HepG2 (cell line): ENCODE measurements at regions not wholly inside any gene's neighbourhood (a gene's known extent, or its start where the extent isn't known, plus 50 kb on each side); places are given as distances from the start of the nearest gene placed in this dataset.

Experiments used
- ATAC-seq: fragments of 200-7000 bp; cut with Tn5 transposase; 3 replicates; pipeline ENCODE4 v1.9.1; 2020; ENCODE audit warnings: mild to moderate bottlenecking, moderate library complexity
- BruUV-seq: library from RNA; stranded (reverse); fragments of 400-500 nt; replicated peaks from 2 replicates; lab custom pipeline; 2021; lab: Mats Ljungman, UMichigan
- CTCF ChIA-PET: fragments of 300-600 bp; formaldehyde crosslinking; extraction: SDS; loops from one replicate; lab custom pipeline; 2021; ENCODE audit warnings: low total read pairs, inconsistent platforms, low intra/inter-chr PET ratio; lab: Yijun Ruan, JAX
- POLR2A ChIA-PET: fragments of 350-600 bp; sonication (Branson Sonifier 250); formaldehyde crosslinking; loops from one replicate; lab custom pipeline; 2020; ENCODE audit warnings: antibody characterized with exemption, inconsistent platforms; lab: Yijun Ruan, JAX
- DNase-seq: peaks from one replicate; pipeline ENCODE4 v3.0.0-alpha.2; 2015; ENCODE audit warnings: low spot score
- FAIRE-seq: peaks from 3 replicates; lab custom pipeline; 2011; peaks lifted over from hg19 to GRCh38; lab: Jason Lieb, UNC
- H2AFZ ChIP-seq: one replicate; pipeline ENCODE4 v1.6.1; 2011; ENCODE audit warnings: low read length, inconsistent platforms
- H3K27ac ChIP-seq: fragments of 300-600 bp; 3 replicates; pipeline ENCODE4 v1.8.0; 2011; ENCODE audit warnings: mixed run types, mild to moderate bottlenecking, mixed read lengths, low read length, inconsistent platforms; ENCODE audit not compliant: insufficient read depth; ENCODE audit errors: extremely low read length
- H3K27me3 ChIP-seq, 2 experiments: fragments of 200-600 bp in 1 of 2; 2 replicates in 1 of 2; 3 replicates in 1 of 2; pipeline versions ENCODE4 v1.6.0 to v1.8.0; 2011; ENCODE audit warnings: low read length in 2 of 2, mild to moderate bottlenecking in 2 of 2, moderate library complexity in 2 of 2, inconsistent platforms in 1 of 2; ENCODE audit not compliant: insufficient read depth in 2 of 2, control insufficient read depth in 1 of 2
- H3K36me3 ChIP-seq, 2 experiments: fragments of 200-600 bp in 1 of 2; replicated peaks in 1 of 2; 2 replicates in 1 of 2; 3 replicates in 1 of 2; pipeline versions ENCODE4 v1.5.1 to v1.8.0; 2011; ENCODE audit warnings: low read length in 2 of 2, inconsistent platforms in 1 of 2; ENCODE audit not compliant: insufficient read depth in 2 of 2, control insufficient read depth in 1 of 2
- H3K4me1 ChIP-seq: 2 replicates; pipeline ENCODE4 v1.5.1; 2012; ENCODE audit warnings: low read length, inconsistent platforms; ENCODE audit not compliant: insufficient read depth
- H3K4me2 ChIP-seq: 2 replicates; pipeline ENCODE4 v1.6.0; 2011; ENCODE audit warnings: low read depth, low read length, inconsistent platforms
- H3K4me3 ChIP-seq, 3 experiments: fragments of 200-600 bp in 1 of 3; sonication (generic), shearing (Covaris generic) in 1 of 3; replicated peaks in 1 of 3; 2 replicates each; pipeline ENCODE4 v1.5.1; 2011 to 2016; ENCODE audit warnings: low read length in 3 of 3, inconsistent platforms in 2 of 3, low read depth in 2 of 3, mild to moderate bottlenecking in 2 of 3, control low read depth in 1 of 3, mixed read lengths in 1 of 3; ENCODE audit not compliant: insufficient read depth in 1 of 3
- H3K79me2 ChIP-seq: one replicate; pipeline ENCODE4 v1.6.1; 2011; ENCODE audit warnings: low read length, inconsistent platforms; ENCODE audit not compliant: insufficient read depth
- H3K9ac ChIP-seq: 2 replicates; pipeline ENCODE4 v1.6.0; 2011; ENCODE audit warnings: mild to moderate bottlenecking, low read depth, low read length, inconsistent platforms; ENCODE audit not compliant: insufficient read depth
- H3K9me3 ChIP-seq: 2 replicates; pipeline ENCODE4 v1.5.1; 2012; ENCODE audit warnings: mild to moderate bottlenecking, low read length
- H4K20me1 ChIP-seq: 2 replicates; pipeline ENCODE4 v1.6.0; 2011; ENCODE audit warnings: inconsistent platforms, mild to moderate bottlenecking, low read length, moderate library complexity; ENCODE audit not compliant: insufficient read depth
- CREM ChIP-seq, 2 experiments: sonication (generic) in 1 of 2; formaldehyde crosslinking in 1 of 2; IDR thresholded peaks; 2 replicates each; pipeline versions ENCODE4 v1.4.0 to v1.6.1; 2016 to 2020; ENCODE audit warnings: antibody characterized with exemption in 1 of 2, mild to moderate bottlenecking in 1 of 2, missing genetic modification reagents in 1 of 2
- ETV6 ChIP-seq: sonication (generic); formaldehyde crosslinking; conservative IDR thresholded peaks from 2 replicates; pipeline ENCODE4 v1.4.0; 2020; ENCODE audit warnings: missing genetic modification reagents
- IRX3 ChIP-seq: sonication (generic); formaldehyde crosslinking; IDR thresholded peaks from 2 replicates; pipeline ENCODE4 v1.8.1; 2023; ENCODE audit warnings: mild to moderate bottlenecking, low read depth, missing genetic modification reagents, borderline replicate concordance
- KAT7 ChIP-seq: IDR thresholded peaks from 2 replicates; pipeline ENCODE4 v1.6.1; 2018; ENCODE audit warnings: borderline replicate concordance, missing compliant biosample characterization
- KLF13 ChIP-seq: sonication (generic); formaldehyde crosslinking; IDR thresholded peaks from 2 replicates; pipeline ENCODE4 v1.4.0; 2020; ENCODE audit warnings: mild to moderate bottlenecking, missing genetic modification reagents
- MAZ ChIP-seq, 2 experiments: sonication (generic) in 1 of 2; formaldehyde crosslinking in 1 of 2; IDR thresholded peaks; 2 replicates each; pipeline versions ENCODE4 v1.5.0 to v1.6.1; 2012 to 2020; ENCODE audit warnings: low read depth in 2 of 2, mild to moderate bottlenecking in 2 of 2, borderline replicate concordance in 1 of 2, improper control_type of control experiment in 1 of 2, low read length in 1 of 2, missing genetic modification reagents in 1 of 2, moderate library complexity in 1 of 2
- NFYB ChIP-seq: sonication (generic); formaldehyde crosslinking; IDR thresholded peaks from 2 replicates; pipeline ENCODE4 v1.4.0; 2020; ENCODE audit warnings: missing genetic modification reagents
- TCF7 ChIP-seq: sonication (generic); IDR thresholded peaks from 2 replicates; pipeline ENCODE4 v1.6.1; 2016; ENCODE audit warnings: antibody characterized with exemption, low read depth
- XBP1 ChIP-seq: sonication (generic); formaldehyde crosslinking; IDR thresholded peaks from 2 replicates; pipeline ENCODE4 v1.5.0; 2020; ENCODE audit warnings: missing genetic modification reagents
- ZNF354B ChIP-seq: sonication (generic); formaldehyde crosslinking; IDR thresholded peaks from 2 replicates; pipeline ENCODE4 v1.8.0; 2022; ENCODE audit warnings: mild to moderate bottlenecking, missing genetic modification reagents
- ZNF589 ChIP-seq: sonication (generic); formaldehyde crosslinking; conservative IDR thresholded peaks from 2 replicates; pipeline ENCODE4 v1.8.0; 2022; ENCODE audit warnings: mild to moderate bottlenecking, moderate library complexity, missing genetic modification reagents
- ZNF737 ChIP-seq: sonication (generic); formaldehyde crosslinking; IDR thresholded peaks from 2 replicates; pipeline ENCODE4 v1.5.0; 2020; ENCODE audit warnings: missing genetic modification reagents, mild to moderate bottlenecking, borderline replicate concordance
- WGBS: methylation state at CpG from one replicate; pipeline ENCODE4 v1.1.6; 2017; ENCODE audit warnings: low lambda C conversion rate; 5-methylcytosine and 5-hydroxymethylcytosine counted together
- in situ Hi-C: cut with HindIII; loops from 2 replicates; pipeline ENCODE4 v1.10.0; 2017; ENCODE audit warnings: low pct_unique_long_range_greater_than_20kb; ENCODE audit not compliant: extremely low pct_ligation_motif_present
- intact Hi-C: fragments of 100-400 bp; cut with micrococcal nuclease; formaldehyde crosslinking; loops from one replicate; pipeline ENCODE4 v1.10.0; 2022; ENCODE audit not compliant: unreplicated experiment
- TF ChIP-seq, protein P1 (sequence below): sonication (generic); formaldehyde crosslinking; IDR thresholded peaks from 2 replicates; pipeline ENCODE4 v1.5.0; 2020; ENCODE audit warnings: mild to moderate bottlenecking, missing genetic modification reagents
- TF ChIP-seq, protein P2 (sequence below): sonication (generic); formaldehyde crosslinking; IDR thresholded peaks from 2 replicates; pipeline ENCODE4 v1.4.0; 2020; ENCODE audit warnings: missing genetic modification reagents
- TF ChIP-seq, protein P3 (sequence below): sonication (generic); formaldehyde crosslinking; IDR thresholded peaks from 2 replicates; pipeline ENCODE4 v1.5.0; 2020; ENCODE audit warnings: missing genetic modification reagents
- TF ChIP-seq, protein P4 (sequence below): sonication (generic); formaldehyde crosslinking; IDR thresholded peaks from 2 replicates; pipeline ENCODE4 v1.8.1; 2022; ENCODE audit warnings: mild to moderate bottlenecking, missing genetic modification reagents

DNA sequence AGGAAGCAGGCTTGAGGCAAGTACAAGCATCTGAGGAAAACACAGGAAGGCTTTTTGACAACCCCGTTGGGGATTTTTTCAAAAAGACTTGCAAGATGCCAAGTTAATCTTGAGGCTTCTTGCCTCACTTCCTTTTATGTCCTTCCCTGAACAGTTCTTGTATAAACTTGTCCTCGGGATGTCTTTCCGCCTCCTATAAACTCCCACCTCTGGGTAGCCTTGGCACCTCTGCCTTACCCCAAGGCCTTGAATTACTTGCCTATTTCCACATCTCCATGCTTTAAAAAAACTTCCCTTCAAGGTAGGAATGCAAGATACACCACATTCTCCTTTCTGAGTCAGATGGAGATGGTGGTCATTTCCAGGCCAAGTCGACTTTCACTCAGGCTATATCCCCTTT is 106.4 kb upstream of the RBBP8 start:
- no peak for FAIRE-seq
- no peak for DNase-seq
- Histone ChIP-seq H3K4me3 (no peak overlapping the region), H3K9ac (no peak overlapping the region), H4K20me1 (no peaks in the 10 kb centered on the region), H3K79me2 (no peaks in the 10 kb centered on the region), H3K27me3 (peaks cover 0 to 2% of the 10 kb centered on the region in 2 experiments; a peak in 1 of 5 replicates), H3K4me2 (no peak overlapping the region), H3K27ac (no peak overlapping the region), H3K4me1 (0 out of 2 replicates have a peak, but pooled peaks cover 7% of the 10 kb centered on the region), H2AFZ (no peak overlapping the region), H3K36me3 (no peaks in the 10 kb centered on the region), H3K9me3 (no peaks in the 10 kb centered on the region)
- ChIA-PET CTCF (no interaction called here), POLR2A (no interaction called here)
- in situ Hi-C loops (no loop called here), intact Hi-C loops (no loop called here)
- no peak for ATAC-seq
- WGBS: 28% methylated on average over 4 of the region's 4 CpGs
- no TSS peak for BruUV-seq
- TF ChIP-seq IRX3 (CRISPR knock-in tag) (no peak), ETV6 (CRISPR knock-in tag) (no peak), ZNF354B (CRISPR knock-in tag) (no peak), ZNF589 (CRISPR knock-in tag) (no peak), NFYB (CRISPR knock-in tag) (no peak), ZNF737 (CRISPR knock-in tag) (no peak), TCF7 (no peak), CREM (IDR thresholded peaks at IDR 0.05) (no peak), CREM (CRISPR knock-in tag; IDR thresholded peaks at IDR 0.05) (no peak), MAZ (IDR thresholded peaks at IDR 0.05; ENCODE audit: borderline replicate concordance, low read depth, low read length) (no peak), MAZ (CRISPR knock-in tag; IDR thresholded peaks at IDR 0.05; ENCODE audit: low read depth) (no peak), XBP1 (CRISPR knock-in tag) (no peak), KLF13 (CRISPR knock-in tag) (no peak), KAT7 (CRISPR knock-in tag) (no peak)
- TF ChIP-seq, protein P1, sequence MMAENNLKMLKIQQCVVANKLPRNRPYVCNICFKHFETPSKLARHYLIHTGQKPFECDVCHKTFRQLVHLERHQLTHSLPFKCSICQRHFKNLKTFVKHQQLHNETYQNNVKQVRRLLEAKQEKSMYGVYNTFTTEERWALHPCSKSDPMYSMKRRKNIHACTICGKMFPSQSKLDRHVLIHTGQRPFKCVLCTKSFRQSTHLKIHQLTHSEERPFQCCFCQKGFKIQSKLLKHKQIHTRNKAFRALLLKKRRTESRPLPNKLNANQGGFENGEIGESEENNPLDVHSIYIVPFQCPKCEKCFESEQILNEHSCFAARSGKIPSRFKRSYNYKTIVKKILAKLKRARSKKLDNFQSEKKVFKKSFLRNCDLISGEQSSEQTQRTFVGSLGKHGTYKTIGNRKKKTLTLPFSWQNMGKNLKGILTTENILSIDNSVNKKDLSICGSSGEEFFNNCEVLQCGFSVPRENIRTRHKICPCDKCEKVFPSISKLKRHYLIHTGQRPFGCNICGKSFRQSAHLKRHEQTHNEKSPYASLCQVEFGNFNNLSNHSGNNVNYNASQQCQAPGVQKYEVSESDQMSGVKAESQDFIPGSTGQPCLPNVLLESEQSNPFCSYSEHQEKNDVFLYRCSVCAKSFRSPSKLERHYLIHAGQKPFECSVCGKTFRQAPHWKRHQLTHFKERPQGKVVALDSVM (CRISPR knock-in tag): no peak
- TF ChIP-seq, protein P2, sequence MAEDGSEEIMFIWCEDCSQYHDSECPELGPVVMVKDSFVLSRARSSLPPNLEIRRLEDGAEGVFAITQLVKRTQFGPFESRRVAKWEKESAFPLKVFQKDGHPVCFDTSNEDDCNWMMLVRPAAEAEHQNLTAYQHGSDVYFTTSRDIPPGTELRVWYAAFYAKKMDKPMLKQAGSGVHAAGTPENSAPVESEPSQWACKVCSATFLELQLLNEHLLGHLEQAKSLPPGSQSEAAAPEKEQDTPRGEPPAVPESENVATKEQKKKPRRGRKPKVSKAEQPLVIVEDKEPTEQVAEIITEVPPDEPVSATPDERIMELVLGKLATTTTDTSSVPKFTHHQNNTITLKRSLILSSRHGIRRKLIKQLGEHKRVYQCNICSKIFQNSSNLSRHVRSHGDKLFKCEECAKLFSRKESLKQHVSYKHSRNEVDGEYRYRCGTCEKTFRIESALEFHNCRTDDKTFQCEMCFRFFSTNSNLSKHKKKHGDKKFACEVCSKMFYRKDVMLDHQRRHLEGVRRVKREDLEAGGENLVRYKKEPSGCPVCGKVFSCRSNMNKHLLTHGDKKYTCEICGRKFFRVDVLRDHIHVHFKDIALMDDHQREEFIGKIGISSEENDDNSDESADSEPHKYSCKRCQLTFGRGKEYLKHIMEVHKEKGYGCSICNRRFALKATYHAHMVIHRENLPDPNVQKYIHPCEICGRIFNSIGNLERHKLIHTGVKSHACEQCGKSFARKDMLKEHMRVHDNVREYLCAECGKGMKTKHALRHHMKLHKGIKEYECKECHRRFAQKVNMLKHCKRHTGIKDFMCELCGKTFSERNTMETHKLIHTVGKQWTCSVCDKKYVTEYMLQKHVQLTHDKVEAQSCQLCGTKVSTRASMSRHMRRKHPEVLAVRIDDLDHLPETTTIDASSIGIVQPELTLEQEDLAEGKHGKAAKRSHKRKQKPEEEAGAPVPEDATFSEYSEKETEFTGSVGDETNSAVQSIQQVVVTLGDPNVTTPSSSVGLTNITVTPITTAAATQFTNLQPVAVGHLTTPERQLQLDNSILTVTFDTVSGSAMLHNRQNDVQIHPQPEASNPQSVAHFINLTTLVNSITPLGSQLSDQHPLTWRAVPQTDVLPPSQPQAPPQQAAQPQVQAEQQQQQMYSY (CRISPR knock-in tag): no peak
- TF ChIP-seq, protein P3, sequence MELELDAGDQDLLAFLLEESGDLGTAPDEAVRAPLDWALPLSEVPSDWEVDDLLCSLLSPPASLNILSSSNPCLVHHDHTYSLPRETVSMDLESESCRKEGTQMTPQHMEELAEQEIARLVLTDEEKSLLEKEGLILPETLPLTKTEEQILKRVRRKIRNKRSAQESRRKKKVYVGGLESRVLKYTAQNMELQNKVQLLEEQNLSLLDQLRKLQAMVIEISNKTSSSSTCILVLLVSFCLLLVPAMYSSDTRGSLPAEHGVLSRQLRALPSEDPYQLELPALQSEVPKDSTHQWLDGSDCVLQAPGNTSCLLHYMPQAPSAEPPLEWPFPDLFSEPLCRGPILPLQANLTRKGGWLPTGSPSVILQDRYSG (CRISPR knock-in tag): no peak
- TF ChIP-seq, protein P4, sequence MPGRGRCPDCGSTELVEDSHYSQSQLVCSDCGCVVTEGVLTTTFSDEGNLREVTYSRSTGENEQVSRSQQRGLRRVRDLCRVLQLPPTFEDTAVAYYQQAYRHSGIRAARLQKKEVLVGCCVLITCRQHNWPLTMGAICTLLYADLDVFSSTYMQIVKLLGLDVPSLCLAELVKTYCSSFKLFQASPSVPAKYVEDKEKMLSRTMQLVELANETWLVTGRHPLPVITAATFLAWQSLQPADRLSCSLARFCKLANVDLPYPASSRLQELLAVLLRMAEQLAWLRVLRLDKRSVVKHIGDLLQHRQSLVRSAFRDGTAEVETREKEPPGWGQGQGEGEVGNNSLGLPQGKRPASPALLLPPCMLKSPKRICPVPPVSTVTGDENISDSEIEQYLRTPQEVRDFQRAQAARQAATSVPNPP: no peak
